A172 (cell line): ENCODE measurements at regions not wholly inside any gene's neighbourhood (a gene's known extent, or its start where the extent isn't known, plus 50 kb on each side); places are given as distances from the start of the nearest gene placed in this dataset.

Experiments
- DNase-seq: peaks from one replicate; pipeline ENCODE4 v3.0.0-alpha.2; 2015; ENCODE audit warnings: low spot score

DNA sequence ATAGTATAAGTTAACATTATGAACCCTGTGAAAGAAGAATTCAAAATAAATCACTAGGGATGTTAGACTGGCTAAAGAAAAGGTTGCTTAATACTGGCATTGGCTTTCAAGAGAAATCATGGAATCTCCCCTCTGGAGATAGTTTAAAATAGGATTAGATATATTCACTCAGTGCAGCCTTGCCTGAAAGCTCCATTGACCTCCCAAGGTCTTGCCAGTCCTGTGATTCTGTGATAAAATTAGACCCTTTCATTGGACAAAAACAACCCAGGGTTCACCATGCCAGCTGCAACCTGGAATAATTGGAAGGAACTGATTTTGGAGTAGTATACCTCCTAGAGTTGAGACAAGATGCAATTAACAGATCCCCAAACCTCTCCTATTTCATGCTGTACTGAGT, 588.1 kb upstream of the MEF2C start:
- DNase-seq = no peak

DNA sequence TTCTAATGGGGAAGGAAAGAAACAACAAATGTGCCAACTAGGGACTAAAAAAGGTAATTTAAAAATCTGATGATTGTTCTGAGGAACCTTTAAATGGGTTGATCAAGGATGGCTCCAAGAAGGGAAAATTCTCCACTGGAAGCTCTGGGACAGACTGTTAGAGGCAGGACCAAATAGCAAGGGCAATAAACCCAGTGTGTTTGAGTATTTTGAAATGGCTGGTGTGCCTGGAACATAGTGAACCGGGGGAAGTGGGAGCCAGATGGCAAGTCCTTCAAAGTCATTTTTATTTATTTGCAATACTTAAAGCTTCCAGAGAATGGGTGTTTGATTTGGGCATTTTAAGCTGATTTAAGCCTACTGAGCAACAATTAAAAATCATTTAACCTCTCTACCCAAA, 587.7 kb upstream of the MEF2C start:
- no peak for DNase-seq

DNA sequence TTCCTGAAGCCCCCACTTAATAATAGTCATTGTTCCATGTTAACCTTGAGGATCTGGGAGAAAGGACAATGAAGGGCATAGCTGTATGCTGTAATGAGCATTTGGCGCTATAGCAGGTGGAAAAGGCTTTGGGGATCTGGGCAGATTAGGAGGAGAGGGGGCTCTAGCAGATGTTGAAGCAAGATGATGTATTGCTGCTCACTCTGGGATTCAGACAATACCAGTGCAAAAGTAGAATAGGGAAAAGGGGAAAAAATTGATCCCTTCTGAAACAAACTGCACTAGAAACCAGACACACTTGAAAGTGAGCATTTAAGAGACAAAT, 575.3 kb upstream of the MEF2C start:
- DNase-seq = no peak

DNA sequence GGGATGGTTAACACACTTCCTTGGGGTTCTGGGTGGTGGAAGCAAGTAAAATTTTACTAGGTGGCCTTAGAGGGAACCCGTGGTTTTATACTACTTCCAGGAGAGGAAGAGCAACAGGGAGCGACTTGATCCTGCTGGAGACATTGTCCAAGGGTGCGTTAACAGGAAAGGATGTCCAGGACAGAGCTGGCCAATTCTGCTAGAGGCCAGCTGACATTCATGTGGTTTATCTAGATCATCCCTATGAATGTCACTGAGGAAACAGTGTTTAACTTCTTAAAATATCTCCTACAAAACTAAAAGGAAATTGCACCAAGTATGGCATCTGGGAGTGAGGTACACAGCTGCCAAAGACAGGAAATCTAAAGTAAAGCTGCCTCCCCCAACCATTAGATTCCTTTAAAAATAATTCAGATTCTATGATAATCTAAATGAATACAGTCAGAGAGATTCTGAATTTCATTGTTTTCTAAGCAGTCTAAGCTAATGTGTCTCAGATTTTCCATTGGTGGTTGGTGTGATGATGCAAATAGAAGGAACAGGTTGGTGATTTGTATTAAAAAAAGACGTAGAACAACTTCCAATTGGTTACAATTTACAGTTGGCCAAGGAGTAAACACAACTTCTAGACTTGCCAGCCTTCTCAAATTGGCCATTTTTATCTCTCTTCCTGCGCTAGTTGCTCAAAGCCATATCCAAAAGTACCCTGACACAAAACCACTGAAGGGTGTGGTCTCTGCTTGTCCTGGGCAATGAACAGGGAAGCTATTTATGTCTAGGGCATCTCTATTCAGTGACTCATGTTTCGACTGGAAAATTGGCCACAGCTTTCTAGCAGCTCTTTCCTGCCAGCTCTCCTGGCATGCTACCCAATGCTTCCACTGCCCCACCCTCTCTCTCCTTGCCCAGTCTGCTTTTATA, 574.7 kb upstream of the MEF2C start:
- DNase-seq = peak; percentile 97

DNA sequence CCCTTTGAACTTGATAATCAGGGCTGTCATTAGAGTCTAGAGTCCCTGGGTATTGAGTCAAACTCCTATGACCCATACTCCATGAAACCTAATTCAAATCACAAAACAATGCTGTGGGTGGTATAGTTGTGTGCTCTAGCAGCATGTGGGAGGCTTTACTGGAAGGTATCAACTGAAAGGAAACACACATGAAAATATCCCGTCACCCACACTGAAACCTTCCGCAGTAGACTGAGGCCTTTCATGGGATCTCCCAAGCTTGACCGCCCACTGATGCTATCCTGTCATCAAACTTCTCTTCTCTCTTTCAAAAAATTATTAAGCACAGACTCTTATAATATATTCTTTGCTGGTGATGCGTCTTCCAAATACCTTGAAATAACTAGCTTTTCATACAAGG, 569.1 kb upstream of the MEF2C start:
- DNase-seq = no peak

DNA sequence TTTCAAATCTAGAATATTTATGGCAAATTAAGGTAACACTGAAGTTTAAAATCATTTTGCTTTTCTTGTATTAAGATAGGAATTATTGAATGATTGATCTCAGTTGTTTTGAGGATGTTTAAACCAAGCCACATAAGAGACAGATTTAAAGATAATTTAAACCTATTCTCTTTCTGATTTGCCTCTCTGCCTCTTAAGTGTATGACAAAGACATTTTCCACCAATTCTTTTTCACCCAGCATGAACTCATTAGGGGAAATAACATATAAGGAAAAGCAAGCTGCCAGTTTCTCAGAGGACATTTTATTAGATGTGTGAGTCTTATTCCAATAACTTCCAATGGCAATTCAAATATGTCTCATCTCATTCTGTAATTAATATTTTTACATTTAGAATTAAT, 568.3 kb upstream of the MEF2C start:
- no peak for DNase-seq

DNA sequence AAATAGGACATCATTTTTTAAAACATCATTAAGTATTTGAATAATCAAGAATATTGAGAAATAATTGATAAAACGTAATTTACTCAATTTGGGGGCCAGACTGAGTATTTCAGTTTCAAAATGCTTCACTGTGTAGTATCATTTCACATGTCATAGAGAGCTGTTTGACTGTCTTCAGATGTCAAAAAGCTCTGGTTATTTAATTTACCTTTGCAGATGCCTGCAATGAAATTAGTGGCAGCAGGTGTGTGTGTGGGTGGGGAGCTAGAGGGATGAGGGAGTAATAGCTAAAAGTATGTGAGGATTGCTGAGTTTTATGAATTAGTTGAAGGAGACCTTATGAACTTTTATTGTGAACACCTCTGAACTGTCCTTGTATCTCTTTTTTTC, 567.2 kb upstream of the MEF2C start:
- DNase-seq = no peak

DNA sequence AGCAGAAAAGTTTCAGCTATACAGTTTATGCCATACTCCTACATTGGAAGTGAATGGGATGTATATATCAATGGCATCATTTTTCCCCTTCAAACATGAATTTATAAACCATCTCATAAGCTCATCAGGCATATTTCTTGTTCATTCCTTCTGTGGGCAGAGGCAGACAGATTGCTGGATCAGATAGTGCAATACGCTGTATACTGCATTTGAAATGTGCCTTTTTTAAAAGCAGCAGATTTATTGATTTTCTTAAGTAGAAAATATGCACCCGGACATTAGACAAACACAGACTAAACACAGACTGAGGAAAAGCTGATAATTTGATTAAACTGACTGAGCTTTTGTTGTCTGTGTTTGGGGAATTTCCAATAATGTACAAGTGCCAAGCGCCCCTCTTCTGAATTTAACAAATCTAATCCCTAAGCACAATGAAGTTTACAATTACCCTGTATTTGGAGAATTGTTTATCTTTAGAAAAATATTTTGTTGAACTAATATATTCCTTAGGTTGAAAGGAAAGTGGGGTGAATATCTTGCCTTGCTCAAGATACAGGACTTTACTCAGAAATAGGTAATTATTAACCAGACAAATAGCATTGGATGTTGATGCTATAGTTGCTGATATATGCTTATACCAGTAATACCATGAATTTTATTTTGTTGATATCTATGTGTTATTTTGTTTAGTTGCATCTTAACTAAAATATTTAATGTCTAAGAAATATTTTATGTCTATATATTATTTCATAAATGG, 566.6 kb upstream of the MEF2C start:
- no peak for DNase-seq

DNA sequence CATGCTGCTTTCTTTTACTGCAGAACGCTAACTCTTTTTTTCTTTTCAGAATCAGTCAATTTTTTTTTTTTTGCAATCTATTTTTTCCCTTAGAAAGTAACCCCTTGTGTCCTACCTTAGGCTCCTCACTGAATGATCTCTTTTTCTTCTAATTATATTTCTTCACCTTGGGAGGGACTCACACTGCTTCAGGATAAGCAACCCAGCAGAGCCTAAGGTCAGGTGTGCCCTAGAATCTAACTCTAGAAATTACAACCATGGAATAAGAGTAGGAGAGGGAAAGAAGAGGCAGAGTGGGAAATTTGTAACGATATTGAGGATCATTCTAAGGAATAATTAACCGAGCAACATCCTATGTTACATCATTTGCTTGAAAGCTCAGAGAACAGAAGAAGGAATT, 564.0 kb upstream of the MEF2C start:
- DNase-seq = no peak

DNA sequence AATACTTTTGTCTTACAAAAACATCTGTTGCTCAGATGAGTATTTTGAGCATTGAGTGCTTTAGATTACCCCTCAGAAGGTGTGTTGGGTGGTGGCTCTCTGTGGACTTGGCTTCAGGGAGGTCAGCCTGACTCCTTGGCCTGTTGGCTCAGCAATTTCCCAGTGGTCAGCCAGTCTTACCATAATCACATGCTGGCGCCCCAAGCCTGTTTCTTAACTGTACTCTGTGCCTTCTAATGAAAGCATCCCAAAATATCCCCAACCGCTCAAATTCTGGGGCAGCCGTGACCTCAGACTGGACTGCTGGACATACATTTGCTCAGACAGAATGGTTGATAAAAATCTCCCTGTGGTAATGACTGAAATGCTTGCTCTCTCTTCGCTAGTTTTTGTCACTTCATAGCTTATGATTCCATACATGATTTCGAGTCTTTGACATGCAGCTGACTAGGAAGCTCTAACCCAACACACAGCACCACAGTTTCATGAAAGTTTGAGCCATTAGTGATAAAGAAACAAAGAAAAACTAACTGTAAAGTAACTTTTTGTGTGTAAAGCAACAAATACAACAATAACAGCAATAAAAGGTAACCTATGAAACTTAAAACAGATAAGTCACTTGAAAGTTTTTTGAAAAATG, 562.2 kb upstream of the MEF2C start:
- DNase-seq = no peak

DNA sequence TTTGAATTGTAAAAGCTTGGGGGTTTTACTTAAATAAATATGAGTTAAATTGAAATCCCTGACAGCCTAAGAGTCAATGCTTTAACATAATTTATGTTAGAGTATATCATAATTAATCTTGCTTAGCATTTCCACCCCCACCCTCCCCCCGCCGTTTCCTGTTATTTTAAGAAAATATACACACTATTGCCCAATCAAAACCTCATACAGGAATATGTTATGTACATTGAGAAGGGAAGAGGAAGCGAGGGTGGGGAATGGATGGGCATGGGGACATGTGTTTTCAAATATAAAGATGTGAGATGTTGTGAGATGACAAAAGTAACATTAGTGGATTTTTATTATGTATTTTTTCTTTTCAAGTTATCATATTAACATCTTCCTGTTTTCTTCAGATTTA, 561.1 kb upstream of the MEF2C start:
- DNase-seq = no peak

DNA sequence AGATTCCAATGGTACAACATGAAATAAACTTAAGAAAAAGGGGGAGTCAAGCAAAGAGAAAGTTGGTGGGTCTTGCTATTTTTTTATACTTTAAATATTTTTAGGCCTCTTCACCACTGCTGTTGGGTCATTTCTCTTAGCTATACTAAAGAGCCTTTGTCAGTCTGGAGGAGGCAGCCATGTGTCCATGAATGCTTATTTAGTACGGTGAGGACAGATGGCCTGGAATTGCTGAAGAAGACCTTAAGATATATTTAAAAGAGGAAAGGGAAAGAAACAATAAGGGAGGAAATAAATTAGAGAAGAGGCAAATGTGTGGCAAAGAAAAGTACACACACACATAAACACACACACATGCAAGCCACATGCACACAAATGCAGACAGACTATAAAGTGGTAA, 560.5 kb upstream of the MEF2C start:
- DNase-seq = no peak

DNA sequence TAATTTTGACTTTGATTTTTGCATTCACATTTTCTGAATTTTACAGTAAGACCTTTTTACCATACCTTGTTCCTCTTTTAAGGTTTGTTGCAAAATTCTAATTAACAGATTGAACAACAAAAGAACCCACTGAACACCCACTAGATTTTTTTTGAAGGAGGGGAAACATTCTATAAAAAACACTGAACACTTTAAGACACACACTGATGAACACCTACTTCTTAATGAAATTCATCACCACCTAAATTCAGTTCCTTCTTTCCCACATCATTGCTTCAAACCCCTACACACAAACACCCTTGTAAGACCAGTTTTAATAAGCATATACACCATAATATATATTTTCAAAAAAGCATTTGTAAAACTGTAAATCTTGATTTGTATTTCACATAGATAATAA, 559.0 kb upstream of the MEF2C start:
- no peak for DNase-seq

DNA sequence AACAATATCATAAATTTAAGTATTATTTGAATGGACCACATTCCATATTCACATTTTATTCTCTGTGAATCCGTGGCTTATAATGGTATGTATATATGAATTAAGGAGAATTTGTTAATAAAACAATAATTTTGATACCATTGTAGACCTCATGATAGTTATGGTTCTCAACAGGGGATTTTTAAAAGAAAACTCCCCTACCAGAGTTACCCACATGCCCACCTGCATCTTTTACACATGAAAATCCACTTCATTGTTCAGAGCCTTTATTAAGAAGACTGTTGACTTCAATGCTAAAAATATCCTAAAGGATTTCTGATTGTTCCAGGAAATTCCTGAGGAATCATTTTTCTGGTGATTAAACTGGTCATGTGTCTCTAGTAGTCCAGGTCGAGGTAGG, 557.7 kb upstream of the MEF2C start:
- no peak for DNase-seq

DNA sequence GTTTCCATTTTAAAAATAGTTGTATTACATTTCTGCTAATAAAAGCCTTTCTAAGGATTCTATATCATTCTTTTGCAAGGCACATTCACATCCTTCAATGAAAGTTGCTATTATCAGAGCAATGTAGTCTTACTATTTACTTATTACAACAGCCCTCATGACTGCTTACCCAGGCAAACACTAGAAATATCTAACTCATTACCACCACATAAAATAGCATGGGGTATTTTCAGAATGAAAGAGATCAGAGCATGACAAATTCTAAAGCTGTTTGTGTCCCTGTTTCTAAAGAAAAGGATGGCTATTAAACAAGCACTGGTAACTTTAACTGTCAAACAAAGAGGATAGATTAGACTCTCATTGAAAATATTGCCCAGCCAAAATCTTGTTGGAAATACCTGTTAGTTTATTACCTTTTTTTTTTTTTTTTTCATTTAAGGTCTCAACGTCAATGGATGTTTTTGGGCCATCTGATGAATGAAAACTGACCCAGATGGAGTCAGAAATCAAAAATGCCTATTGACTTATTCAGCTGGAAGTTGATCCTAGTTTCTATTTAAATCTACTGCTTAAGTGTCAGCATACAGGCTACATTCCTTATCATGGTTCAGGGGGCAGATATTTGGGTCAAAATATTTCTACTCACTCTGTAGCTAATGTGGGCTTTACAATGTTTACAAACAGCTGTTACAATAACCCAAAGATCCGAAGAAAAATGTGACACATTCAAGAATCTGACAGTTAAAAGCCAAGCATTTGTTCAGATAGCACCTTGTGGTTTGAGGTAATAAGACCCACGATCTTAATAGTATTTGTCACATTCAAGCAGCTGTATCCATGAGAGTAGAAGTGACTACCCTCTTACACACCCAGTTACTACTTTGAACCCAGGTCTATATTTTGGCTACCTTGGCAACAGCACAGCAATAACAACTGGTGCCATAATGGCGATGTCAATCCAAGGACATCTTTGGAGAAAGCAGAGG, 554.8 kb upstream of the MEF2C start:
- DNase-seq = peak; percentile 19

DNA sequence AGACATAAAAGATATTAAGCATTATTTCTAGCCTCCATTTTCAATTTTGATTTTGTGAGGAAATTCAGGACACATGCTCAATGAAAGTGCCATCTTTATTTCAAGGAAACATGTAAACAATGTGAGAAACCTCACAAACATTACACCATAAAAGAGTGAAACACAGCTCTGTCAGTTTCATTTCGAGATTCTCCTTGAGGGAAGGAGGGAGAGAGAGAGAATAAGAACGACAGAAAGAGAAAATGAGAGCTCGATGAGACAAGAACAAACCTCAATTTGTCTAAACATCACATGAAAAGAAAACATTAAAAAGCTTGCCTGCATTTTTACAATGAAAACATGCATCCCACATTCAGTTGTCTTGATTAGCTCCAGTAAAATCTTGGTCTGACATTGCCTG, 553.5 kb upstream of the MEF2C start:
- no peak for DNase-seq

DNA sequence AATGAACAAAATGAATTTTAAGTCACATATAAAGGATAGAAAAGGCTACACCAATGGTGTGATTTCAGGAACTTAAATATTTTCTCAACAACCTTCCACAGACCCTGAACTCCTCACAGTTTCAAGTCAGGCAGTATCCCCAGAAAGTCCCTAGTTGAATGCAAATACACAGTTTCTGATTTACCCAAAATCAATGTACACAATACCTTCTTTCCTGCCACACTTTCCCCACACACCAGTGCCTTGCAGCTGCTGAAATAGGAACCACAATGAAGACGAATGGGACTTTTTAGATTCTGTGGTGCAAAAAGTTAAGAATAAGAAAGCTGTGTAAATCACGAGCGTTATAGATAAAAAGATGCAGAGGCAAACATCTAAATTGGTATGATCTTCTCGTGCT, 552.4 kb upstream of the MEF2C start:
- no peak for DNase-seq

DNA sequence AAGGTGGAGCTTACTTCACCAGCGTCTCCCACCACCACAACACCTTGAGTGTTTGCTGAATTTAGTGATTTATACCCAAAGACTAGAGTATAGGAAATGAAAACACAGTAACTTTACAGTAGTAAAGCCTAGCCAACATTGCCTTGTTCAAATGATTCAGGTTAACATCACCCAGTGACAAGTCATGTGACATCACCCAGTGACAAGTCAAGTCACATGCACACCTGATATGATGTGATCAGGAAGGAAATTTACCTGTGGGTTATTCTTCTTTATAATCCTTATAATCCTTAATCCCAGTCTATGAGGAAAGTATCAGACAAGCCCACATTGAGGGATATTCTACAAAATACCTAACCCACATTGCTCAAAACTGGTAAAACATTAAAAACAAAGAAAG, 545.6 kb upstream of the MEF2C start:
- DNase-seq = no peak

DNA sequence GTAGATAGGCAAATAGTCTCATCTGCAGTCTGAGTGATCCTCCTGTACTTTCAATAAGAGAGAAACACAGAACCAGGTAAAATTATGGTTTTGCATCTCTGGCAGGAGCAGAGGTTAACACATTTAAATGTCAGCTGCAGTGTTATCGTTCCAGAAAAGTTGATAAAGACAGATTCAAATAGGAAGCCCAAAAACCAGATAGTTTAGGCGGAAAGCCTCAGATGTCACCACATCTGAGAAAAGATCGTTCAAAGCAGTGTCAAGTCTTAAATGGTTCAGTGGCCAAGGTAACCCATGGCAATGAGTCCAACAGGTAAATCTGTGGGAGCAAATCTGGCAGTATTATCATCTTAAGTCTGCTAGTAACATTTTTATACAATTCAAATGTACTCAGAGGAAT, 542.1 kb upstream of the MEF2C start:
- DNase-seq = no peak

DNA sequence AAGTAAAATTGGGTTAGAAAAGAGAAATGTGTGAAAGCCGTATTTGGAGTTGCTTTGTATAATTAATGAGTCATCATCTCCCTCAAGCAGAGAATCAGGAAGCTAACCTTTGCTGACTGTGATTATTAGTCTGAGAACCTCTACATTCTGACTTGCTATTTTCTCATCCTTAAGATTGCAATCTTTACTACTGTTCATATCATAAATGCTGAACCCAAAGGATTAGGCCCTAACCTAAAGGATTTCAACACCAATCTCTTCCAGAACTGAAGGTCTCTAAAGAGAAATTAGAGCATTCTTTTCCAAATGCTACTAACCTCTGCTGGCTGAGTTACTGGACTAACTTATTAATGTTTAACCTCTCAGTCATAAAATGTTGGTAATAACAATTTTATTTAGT, 538.1 kb upstream of the MEF2C start:
- peak; percentile 44 for DNase-seq

DNA sequence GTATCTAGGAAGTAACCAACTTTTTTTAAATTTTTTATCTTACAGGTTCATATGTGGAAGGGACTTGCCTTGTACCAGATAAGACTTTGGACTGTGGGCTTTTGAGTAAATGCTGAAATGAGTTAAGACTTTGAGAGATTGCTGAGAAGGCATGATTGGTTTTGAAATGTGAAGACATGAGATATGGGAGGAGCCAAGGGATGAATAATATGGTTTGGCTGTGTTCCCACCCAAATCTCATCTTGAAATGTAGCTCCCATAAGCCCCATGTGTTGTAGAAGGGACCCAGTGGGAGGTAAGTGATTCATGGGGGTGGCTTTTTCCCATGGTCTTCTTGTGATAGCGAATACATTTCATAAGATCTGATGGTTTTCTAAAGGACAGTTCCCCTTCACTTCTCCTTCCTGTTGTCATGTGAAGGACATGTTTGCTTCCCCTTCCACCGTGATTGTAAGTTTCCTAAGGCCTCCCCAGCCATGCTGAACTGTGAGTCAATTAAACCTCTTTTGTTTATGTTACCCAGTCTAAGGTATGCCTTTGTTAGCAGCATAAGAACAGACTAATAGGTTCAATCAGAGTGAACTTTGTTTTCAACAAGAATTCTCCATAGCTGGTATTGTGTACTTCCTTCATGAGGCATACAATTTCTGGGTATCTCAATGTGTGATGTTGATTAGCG, 535.6 kb upstream of the MEF2C start:
- DNase-seq = peak; percentile 13
